DMS153 treated with DMSO at 0.1 percent for 48 hours (cell line): ENCODE measurements at regions not wholly inside any gene's neighbourhood (a gene's known extent, or its start where the extent isn't known, plus 50 kb on each side); places are given as distances from the start of the nearest gene placed in this dataset.
"Not testable (repeated sequence)": the region's sequence is repeated elsewhere in the genome, so short reads cannot be mapped to it uniquely, and the experiment has no call there.

Experiments used
- DNase-seq: peaks from one replicate; lab custom pipeline; 2025; ENCODE audit not compliant: unreplicated experiment; lab: John Stamatoyannopoulos, UW

DNA sequence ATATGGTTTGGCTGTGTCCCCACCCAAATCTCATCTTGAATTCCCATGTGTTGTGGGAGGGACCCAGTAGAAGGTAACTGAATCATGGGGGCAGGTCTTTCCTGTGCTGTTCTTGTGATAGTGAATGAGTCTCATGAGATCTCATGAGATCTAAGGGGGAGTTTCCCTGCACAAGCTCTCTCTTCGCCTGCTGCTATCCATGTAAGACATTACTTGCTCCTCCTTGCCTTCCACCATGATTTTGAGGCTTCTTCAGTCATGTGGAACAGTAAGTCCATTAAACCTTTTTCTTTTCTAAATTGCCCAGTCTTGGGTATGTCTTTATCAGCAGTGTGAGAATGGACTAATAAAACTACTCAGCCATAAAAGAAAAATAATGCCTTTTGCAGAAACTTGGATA lies 80.8 kb upstream of the SERPINE2 start:
- DNase-seq, result not testable (repeated sequence)

DNA sequence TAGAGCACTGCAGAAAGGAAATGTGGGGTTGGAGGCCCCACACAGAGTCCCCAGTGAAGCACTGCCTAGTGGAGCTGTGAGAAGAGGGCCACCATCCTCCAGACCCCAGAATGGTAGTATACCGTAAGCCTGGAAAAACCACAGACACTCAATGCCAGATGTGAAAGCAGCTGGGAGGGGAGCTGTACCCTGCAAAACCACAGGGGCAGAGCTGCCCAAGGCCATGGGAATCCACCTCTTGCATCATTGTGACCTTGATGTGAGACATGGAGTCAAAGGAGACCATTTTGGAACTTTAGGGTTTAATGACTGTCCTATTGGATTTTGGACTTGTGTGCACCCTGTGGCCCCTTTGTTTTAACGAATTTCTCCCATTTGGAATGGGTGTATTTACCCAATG lies 75.3 kb upstream of the SERPINE2 start:
- DNase-seq, result no peak

DNA sequence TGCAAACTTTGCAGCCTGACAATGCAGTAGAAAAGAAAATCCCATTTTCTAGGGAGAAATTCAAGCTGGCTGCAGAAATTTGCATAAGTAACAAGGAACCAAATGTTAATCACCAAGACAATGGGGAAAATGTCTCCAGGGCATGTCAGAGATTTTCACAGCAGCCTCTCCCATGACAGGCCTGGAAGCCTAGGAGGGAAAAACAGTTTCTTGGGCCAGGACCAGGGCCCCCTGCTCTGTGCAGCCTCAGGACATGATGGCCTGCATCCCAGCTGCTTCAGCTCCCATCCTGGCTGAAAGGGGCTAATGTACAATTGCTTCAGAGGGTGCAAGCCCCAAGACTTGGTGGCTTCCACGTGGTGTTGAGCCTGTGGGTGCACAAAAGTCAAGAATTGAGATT lies 74.8 kb upstream of the SERPINE2 start:
- not testable (repeated sequence) for DNase-seq

DNA sequence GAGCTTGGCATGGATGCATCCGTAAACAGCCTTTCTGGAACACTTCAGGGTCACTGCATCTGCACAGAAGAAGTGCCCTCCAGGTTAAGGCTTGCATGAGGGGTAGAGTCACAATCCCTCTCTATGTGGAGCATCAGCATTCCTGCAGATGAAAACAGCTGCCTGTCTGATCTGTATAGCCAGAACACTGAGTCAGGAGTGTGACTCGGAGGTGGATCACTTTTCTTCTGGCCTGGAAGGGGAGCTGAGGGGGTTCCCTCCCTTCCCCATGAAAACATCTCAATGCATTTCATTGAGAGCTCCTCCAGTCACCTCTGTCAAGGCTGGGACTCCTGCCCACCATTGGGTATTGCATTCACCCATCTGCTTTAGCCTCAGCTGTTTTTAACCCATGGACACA lies 72.5 kb upstream of the SERPINE2 start:
- DNase-seq, result no peak

DNA sequence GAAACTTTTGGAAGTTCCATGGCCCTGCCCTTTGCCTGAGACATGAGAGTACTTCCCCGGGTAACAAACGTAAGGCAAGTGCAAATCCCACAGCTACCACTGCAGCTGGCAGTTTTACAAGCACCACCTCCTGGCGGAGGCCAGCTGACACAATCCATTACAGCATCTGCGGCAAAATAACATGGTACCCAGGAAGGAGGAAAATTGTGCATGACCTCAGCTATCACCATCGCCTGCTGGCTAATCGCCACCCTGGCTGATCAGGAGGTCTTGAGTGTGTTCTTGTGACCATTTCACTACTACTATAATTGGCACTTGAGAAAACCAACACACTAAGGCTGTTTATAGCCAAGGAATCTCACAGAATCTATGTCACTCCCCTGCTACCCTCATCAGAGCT lies 71.7 kb upstream of the SERPINE2 start:
- no peak for DNase-seq

DNA sequence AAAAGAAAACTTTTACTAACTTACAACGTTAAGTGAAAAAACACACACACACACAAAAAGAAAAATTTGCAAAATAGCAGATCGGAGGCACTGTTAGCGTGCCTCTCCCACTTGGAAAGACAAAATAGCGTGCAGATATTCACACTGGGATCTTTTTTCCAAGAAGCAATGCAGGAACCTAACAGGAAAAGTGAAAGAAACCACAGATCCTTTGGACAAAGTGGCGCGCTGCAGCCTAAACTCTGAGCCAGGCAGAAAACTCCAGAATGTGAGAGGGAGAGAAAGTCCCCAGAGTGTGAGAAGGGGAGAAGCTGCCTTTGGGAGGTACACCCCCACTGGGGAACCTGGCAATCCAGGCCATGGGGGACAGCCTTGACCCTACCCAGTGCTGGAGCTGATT lies 70.7 kb upstream of the SERPINE2 start:
- DNase-seq, result no peak

DNA sequence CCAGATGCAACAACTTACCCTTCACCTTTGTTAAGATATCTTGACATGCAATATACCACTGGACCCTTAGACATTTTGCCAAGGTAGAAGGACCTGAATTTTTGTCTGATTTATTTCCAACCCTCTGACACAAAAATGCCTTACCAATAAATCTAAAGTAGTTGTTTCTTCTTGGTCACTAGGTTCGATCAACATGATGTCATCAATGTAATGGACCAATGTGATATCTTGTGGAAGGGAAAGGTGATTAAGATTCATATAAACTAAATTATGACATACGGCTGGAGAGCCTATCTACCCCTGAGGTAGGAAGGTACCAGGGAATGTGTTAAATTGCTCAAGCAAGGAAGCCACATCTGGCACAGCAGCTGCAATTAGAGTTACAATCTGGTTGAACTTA lies 67.7 kb upstream of the SERPINE2 start:
- no peak for DNase-seq

DNA sequence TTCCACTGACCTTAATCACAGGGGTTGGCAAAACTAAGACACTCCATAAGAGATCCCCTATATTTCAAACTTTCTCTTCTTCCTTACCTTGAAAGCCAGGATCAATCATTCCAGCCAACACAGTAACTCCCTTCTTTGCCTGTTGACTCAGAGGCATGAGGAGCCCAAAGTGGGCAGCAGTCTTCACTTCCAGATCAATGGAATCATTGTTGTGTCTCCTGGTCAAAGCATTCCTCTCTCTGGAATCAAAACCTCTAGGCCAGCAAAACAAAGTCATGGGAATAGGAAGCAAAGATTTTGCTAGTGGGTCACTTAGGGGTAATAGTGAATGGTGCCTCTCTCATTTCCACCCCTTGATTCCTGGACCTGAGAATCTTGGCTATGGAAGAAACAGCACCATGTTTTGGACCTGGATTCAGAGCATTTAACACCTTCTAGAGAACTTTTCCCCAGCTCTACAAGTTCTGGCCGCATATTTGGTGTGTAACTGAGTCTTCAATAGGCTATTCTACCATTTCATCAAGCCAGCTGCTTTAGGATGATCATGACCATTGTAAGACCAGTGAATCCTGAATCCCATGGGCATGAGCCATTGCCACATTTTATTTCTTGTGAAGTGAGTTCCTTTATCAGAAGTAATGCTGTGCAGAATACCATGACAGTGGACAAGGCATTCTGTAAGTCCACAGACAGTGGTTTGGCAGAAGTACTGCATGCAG lies 65.7 kb upstream of the SERPINE2 start:
- no peak for DNase-seq

DNA sequence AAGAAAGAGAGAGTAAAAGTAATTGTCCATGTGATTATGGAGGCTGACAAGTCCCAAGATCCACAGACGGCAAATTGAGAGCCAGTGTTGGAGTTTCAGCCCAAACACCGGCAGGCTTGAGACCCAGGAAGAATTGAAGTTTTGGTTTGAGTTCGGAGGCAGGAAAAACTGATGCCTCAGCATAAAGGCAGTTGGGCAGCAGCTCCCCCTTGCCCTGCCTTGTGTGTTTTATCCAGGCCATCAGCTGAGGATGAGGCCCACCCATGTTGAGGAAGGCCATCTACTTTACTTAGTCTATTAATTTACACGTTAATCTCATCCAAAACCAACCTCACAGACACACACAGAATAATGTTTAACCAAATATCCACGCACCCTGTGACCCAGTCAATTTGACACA lies 64.6 kb upstream of the SERPINE2 start:
- no peak for DNase-seq

DNA sequence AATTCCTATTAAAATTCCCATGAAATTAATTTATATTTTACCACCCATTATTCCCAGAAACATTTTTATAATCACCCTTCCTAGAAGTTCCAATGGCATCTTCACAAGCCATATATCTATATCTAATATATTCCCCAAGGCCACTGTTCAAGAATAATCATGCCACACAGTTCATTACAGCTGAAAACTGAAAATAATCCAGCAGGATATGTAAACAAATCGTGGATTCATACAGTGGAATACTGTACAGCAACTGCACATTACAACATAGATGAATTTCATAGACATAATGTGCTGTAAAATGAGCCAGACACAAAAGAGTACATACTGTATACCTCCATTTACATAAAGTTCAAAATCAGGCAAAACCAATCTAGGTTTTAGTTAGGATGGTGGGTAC lies 63.9 kb upstream of the SERPINE2 start:
- DNase-seq, result no peak

DNA sequence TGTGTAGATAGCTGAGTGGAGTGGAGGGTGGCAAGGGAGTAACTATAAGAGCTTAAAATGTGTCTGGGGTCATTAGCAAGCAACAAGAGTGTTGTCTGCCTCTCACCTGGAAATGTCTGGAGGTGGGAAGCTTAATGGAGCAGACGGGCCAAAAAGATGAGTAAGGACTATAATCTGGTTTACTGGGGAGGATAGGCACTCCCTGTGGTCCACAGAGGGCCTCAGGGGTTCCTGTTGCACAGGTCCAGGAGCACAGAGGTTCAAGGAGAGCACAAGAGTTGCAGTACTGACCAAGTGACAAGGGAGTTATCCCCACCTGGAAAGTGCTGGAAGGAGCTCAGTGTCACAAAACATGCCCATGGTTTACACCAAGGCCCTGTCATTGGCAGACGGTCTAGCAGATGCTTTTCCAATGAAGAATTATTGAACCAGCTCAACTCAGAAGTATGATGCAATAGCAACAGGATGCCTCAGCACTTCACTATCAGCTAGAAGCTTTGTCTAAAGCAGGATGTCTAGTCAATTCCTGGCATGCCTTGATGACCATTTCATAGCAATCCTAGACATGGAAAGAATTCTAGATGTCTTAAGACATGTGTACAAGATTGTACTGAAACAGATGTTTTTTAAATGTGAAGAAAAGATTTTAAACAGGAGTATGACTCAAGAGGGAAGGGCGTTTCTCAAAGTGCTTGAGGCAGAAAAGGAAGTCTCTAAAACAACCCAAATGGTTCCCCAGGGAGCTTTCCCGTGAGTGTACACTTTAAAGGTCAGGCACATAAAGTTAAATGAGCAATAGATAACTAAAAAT lies 62.9 kb upstream of the SERPINE2 start:
- no peak for DNase-seq

DNA sequence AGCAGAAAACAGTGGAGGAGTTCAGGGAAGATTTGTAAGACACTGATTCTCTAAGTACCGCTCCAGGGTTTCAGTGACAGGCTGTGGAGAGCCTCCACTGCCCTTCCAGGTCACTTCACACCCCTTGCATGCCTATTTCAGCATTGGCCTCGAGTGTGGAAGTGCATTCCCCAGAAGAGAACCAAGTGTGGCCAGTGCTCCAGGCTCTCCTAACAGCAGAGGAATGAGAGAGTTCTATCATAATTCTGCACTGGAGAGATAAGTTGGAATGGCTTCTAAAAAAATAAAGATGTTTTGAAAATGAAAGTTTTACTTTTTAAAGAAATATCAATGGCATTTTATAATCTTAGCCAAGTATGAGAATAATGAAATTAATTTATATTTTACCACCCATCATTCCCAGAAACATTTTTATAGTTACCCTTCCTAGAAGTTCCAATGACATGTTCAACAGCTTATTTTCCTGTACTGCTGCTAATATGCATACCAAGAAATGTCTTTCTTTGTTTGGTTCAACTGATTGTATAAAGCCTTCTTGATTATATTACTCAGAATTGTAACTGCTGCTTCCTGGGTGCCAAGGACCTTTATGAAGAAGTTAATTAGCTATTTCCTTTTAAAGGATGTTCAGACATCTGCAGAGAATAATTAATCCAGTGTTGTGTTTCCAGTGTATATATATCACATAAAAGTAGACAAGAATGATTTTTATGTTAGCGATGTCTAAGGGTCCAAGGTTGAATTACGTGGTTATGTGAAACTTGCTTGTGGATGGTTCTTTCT lies 61.0 kb upstream of the SERPINE2 start:
- DNase-seq, result no peak

DNA sequence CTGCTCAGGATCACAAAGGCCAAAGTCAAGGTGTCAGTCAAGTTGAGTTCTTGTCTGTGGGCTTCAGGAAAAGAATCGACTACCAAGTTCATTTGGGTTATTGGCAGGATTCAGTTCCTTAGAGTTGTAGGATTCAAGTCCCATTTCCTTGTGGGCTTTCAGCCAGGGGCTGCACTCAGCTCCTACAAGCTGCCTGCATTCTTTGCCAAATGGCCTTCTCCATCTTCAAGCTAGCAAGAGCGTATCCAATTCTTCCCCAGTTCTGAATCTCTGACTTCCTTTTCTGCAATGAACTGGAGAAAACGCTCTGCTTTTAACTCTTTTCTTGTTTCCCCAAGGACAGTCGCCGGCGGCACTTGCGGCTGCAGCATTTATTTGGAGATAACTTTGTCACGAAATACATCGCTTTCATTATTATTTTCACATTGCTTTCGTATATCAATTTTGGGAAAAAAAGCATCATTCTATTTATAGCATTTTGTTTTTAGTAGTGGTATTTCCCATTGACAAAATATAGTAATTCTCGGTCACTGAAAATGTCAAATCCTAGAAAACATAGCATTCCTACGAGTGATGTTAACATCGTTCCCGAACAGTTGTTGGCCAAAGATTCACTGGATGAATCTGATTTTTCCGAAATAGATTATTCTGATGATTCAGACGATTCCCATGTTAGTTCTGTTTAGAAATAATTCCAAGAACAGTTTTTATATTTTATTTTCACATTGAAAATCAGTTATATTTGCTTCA lies 59.6 kb upstream of the SERPINE2 start:
- DNase-seq, result no peak

DNA sequence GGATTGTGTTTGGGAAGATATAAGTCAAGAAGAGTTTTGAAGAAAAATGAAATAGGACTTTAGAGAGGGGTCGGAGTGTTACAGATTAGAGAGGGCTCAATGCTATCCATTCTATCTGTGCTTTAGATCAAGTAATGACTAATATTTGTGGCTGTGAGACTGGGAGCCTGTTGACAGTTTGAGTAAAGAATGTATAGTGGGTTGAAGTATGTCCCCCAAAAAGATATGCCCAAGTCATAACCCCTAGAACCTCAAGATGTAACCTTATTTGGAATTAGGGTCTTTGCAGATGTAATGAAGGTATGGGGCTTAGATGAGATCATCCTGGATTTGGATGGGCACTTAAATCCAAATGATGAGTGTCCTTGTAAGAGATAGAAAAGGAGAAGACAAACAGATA lies 55.3 kb upstream of the SERPINE2 start:
- no peak for DNase-seq

DNA sequence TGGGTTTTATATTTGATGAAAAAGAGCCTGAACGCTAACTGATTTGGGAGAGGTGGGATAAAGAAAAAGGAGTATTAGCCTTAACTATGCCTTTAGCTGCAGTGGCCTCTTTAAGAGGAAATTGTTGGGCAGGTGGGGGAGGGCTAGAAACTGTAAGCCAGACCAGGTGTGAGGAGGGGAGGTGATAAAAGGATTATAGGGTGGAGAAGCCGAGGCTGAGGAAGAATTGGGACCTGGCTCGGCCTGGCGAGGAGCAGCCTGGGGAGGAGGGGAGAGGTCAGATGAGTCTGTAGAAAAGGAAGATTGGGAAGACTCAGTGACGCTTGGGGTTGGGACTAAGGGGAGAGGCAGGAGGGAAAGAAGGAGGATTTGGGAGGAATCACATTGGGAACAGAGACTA lies 52.6 kb upstream of the SERPINE2 start:
- DNase-seq, result not testable (repeated sequence)

DNA sequence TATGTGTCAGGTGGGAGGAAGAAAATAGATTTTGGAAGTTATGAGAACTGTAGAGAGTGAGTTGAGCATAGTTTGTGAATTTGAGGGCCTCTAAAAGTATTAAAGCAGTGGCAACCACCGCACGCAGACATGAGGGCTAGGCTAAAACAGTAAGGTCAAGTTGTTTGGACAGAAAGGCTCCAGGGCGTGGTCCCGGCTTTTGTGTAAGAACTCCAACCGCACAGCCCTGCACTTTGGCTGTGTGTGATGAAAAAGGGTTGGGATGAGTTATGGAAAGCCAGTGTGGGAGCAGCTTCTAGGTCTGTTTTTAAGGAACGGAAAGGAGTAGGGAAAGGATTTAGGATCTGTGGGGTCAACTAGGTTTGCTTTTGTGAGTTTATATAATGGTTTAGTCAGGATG lies 50.5 kb upstream of the SERPINE2 start:
- DNase-seq, result not testable (repeated sequence)
